Eye (tissue), 1 donor: ENCODE measurements at regions not wholly inside any gene's neighbourhood (a gene's known extent, or its start where the extent isn't known, plus 50 kb on each side); places are given as distances from the start of the nearest gene placed in this dataset.
"Not testable (repeated sequence)": the region's sequence is repeated elsewhere in the genome, so short reads cannot be mapped to it uniquely, and the experiment has no call there.

Experiments
- DNase-seq: peaks from one replicate; pipeline ENCODE4 v3.0.0-alpha.2; 2015

DNA sequence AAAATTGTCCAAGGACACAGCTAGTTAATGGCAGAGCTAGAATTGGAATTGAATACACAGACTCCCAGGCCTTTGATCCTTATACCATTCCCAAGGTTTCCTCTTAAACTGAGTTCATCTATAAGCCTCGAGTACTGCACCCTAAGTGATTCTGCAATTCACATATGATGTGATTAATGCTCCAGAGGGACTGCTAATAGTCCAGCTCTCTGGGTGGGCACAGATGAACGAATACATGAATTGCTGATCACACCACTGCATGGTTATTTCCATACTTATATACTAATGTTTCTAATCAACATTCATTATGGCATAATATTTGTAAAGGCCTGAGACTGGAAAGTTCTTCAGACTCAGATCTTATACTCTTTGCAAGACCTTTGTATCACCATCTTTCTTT, 101.8 kb downstream of the NUFIP1 start:
- DNase-seq = no peak

GRCh38 chr13:44884076-44884729, 105.1 kb downstream of the NUFIP1 start:
- DNase-seq = no peak

DNA sequence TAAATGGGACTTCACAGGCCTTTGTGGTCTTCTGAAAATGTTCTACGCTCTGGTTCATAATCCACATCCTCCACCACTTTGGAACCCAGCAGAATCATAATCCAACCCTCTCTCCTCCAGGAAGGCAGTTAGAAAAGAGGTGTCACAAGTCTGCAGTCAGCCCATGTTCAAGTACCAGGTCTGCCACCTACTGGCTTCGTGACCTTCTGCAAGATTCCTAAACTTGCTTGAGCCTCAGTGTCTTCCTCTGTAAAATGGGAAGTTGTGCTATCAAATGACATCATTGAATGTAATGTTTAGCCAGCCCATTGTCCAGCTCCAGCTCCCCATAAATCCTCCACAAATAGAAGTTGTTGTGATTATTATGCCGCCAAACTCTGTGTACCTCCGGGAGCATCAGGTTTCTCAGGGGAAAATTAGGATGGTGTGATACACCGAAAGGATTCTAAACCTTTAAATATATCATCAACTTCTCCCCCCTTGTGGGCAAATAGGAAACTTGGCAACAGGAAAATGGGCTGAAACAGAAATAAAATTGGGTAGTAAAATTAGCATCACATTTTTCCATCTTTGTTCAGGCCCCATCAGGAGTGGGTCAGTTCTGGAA, 109.7 kb downstream of the NUFIP1 start:
- DNase-seq = no peak

DNA sequence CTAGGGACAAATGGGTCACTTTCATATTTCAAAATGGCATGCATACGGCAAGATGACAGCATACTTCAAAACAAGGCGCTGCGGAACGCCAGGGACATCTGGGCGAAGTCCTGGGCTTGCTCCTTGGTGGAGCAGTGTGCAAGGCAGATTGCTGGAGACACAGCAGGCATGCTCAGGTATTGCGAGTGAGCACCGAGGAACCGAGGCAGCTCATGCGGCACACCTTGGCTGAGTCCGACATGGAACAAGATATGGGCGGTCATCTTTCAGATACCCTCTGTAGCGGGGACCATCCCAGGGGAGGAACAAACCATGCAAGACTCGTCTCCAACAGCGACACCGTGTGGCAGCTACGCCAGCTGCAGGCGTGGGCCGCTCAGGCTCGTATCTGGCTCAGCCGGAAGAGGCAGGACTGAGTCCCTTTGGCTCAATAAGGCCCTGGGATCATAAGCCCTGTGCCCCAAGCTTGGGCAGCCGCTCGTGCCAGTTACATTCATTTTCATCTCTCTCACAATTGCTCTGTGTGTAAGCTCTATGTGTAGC, 112.4 kb downstream of the NUFIP1 start:
- DNase-seq = no peak

- DNase-seq = no peak
Observed at GRCh38 chr13:44874886-44875630, 114.2 kb downstream of the NUFIP1 start.

DNA sequence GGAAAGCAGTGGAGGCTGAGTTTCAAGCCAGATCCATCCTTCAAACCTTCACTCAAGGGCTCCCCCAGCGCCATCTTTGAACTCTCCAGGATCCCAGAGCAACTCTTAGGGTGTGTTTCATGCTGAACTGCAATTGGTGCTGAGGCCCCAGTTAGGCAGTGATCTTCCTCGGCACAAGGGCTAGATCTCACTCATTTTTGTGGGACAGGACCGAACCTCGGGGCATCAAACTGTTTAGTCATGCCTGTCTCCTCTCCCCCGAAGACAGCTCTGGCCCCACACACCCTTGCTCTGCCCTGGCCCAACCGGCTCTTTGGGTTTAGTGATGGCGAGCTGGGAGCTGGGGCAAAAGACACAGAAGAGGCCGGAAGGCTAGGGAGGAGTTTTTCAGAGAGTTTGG, 115.1 kb downstream of the NUFIP1 start:
- no peak for DNase-seq

GRCh38 chr13:44873461-44873860, 115.8 kb downstream of the NUFIP1 start:
- no peak for DNase-seq

DNA sequence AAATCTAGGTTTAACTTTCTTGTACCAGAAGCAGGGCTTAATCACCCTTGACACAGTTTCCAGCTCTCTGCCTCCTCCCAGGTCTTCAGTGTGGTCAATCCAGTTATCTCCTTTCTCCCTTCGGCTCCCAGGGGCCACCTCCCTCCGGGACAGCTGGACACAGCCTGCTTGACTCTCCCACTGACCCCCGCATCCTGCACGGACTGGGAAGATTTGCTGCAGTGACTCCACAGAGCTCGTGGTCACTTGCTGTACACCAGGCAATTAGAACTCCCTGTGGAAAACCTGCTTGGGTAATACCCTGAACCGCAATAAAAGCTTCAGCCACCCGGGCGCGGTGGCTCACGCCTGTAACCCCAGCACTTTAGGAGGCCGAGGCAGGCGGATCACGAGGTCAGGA, 116.5 kb downstream of the NUFIP1 start:
- no peak for DNase-seq

DNA sequence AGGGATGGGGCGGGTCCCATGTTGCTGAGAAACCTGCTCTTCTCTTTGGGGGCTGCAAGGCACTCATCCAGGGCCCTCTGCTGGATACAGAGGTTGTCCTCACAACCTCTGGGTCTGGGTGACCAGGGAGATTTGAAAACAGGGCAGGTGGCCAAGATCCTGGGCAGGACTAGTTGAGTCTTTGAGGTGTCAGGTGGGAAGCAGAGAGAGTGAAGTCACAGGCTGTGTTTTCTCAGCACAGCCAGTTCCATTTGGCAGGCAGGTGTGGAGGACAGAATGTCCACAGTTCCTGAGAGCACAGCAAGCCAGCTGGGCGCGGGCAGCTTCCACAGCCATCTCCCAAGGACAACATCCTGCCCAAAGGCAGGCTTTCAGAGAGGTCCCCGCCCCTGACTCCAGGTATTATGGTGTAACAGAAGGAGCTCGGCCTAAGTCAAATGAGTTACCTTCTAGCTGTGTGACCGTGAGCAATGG, 118.8 kb downstream of the NUFIP1 start:
- DNase-seq = no peak

DNA sequence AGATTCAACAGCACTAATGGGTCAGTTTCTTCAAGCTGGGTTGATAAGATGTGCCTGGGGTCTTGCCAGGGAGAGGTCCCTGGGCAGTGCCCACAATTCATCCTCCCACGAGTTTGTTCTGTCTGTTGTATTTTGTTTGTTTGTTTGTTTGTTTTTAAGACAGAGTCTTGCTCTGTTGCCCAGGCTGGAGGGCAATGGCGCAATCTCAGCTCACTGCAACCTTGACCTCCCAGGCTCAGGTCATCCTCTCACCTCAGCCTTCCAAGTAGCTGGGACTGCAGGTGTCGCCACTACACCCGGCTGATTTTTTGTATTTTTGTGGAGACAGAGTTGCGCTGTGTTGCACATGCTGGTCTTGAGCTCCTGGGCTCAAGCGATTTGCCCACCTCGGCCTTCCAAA, 120.1 kb downstream of the NUFIP1 start:
- no peak for DNase-seq

DNA sequence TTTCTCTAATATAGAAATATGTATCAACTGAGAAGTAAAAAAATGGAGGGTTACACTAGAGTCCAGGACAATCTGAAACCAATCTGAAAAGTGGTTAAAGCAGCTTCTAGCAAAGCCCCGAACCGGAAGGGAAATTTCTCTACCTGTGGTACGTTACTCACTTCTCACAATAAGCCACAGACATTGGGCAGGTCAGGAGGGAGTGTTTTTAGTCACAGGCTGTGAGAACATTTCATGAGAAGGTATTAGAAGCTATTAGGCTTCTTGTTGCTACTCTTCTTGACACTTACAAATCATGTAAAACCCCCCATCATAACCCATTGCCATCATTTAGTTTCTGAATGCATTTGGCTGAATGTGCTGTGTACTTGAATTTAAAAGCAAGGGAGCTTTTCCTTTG, 120.9 kb downstream of the NUFIP1 start:
- DNase-seq = no peak

DNA sequence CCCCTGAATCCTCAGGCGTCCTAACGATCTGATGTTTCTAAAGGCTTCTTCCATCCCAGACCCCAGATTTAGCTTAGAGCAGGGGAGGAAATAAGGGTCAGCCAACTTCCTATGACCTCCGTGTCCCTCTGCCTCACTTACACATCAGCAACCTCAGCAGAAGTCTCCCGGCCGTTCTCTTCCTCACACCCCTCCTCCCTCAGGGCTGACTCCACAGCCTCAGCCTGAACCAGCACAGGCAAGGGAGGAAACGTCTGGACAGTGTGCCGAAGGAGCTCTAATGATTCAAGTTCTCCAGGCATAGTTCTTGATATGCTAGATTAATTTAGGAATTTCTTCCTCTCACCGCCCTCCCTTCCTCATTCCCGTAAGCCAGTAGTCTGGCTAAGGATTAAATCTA, 121.4 kb downstream of the NUFIP1 start:
- no peak for DNase-seq

DNA sequence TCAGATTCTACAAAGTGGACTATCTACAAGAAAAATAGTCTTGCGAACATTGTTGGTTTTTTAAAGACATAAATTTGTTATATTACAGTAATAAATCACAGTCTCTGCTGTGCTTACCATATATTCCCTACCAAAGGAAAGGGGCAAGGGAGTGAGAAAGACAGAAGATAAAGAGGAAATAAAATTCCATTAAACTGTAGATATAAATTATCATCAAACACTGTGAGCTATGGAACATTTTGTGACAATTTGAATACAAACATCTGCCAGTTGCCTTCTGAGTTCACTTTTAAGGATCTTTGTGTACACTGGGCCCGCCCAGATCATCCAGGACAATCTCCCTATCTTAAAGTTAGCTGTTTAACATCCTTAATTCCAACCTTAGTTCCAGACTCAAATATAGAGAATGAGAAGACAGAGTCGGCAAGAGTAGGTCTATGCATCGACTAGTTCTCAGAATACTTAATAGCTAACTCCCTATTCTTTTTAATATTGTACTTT, 122.8 kb downstream of the NUFIP1 start:
- no peak for DNase-seq

DNA sequence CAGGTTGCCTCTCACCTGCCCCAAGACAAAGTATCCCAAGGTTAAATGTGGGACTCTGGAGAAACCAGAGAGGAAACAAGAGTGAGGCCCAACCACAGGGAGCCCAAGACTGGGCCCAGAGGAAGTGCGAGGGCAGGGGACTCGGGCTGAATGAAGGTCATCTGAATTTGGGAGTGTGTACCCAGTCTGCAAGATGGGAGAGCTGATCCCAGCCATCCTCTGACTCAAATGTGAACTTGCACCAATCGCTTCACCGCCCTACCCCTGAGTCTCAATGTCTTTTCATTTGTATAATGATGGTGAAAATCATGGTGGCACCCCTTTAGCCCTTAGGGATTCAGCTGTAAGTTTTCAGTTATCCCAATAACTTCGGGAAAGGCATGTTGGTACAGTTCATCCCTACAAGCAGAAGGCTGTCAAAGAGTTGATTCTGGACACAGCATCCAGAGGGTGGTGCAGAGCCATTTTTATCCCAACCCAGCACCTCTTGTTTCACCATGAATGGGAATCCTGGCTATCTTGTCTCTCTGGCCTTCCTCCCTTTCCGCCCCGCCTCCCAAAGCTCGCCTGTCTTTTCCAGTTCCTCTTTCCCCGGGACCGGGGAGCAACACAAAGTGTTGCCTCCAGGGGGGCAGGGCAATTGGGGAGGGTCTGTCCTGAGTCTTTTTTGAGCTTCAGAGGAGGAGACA, 123.4 kb downstream of the NUFIP1 start:
- no peak for DNase-seq

DNA sequence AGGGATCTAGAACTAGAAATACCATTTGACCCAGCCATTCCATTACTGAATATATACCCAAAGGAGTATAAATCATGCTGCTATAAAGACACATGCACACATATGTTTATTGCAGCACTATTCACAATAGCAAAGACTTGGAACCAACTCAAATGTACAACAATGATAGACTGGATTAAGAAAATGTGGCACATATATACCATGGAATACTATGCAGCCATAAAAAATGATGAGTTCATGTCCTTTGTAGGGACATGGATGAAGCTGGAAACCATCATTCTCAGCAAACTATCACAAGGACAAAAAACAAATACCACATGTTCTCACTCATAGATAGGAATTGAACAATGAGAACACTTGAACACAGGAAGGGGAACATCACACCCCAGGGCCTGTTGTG, 125.6 kb downstream of the NUFIP1 start:
- DNase-seq = not testable (repeated sequence)

DNA sequence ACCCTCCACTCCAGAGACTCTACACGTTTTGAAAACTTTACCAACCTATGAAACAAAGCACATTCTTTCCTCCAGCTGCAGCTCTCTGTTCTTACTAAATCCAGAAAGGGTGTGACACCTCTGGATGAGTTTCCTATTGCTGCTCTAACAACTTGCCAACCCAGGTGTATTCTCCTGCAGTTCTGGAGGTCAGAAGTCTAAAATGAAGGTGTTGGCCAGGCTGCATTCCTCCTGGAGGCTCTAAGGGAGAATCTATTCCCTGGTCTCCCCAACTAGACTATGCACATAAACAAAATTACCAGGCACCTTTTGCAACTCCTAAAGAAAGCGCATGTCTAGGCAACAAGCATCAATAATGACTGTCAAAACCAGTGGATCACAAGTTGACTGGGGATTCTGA, 128.8 kb downstream of the NUFIP1 start:
- no peak for DNase-seq

GRCh38 chr13:44857736-44858135, 131.5 kb downstream of the NUFIP1 start:
- no peak for DNase-seq

GRCh38 chr13:44857061-44857460, 132.2 kb downstream of the NUFIP1 start:
- no peak for DNase-seq

DNA sequence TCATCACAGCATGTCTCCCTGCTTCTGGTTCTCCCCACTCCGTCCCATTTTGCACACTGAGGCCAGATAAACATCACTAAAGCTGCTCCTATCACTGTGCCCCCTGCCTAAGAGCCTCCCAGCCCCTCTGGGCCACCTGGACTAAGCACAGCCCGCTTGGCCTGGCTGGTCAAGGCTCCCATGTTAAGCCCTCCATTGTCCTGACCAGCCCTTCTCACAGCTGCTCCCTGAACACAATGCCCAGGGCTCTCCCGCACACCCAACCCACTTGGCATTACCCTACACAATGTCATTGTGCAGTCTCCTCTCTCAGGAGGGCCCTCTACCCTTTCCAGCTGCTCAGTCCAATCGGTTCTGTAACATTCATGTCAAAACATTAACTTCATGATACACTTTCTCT, 133.4 kb downstream of the NUFIP1 start:
- no peak for DNase-seq

- no peak for DNase-seq
Observed at GRCh38 chr13:44854313-44855060, 134.8 kb downstream of the NUFIP1 start.

GRCh38 chr13:44853641-44854040, 135.6 kb downstream of the NUFIP1 start:
- DNase-seq = no peak
